HG03175 (cell line): ENCODE measurements at regions not wholly inside any gene's neighbourhood (a gene's known extent, or its start where the extent isn't known, plus 50 kb on each side); places are given as distances from the start of the nearest gene placed in this dataset.
A peak's percentile ranks its signal among the peaks of the same experiment; 100 is the strongest.

Experiments
- ATAC-seq: cut with Tn5 transposase; IDR thresholded peaks from one replicate; pipeline ENCODE4 v1.9.1; 2021; ENCODE audit warnings: mild to moderate bottlenecking, moderate library complexity; ENCODE audit not compliant: unreplicated experiment

DNA sequence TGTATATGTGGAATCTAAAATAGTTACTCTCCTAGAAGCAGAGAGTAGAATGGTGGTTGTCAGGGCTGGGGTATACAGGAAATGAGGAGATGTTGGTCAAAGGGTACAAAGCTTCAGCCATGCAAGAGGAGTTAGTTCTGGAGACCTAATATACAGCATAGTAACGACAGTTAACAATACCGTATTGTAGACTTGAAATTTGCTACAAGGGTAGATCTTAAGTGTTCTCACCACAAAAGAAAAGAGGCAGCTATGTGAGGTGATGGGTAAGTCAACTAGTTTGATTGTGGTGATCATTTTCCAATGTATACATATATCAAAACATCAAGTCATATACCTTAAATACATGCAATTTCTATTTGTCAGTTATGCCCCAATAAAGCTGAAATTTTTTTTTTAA, 98.2 kb upstream of the CYP1B1 start:
- ATAC-seq: no peak

DNA sequence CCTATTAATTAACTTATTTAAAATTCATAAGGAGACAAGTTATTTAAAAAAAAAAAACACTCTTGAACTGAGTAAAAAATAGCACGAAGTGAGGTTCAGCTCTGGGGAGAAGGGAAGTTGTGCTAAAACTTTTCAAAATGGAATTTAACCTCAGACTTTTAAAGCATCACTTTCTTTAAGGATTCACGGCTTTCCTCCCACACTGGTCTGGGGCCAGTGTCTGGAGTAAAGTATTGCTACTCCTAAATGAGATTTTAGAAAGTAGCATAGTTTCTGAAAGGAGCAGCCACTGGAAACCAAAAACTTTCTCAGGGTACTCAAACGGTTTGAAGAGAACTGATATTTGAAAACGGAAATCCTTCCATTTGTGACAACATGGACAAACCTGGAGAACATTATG, 97.7 kb upstream of the CYP1B1 start:
- no peak for ATAC-seq

DNA sequence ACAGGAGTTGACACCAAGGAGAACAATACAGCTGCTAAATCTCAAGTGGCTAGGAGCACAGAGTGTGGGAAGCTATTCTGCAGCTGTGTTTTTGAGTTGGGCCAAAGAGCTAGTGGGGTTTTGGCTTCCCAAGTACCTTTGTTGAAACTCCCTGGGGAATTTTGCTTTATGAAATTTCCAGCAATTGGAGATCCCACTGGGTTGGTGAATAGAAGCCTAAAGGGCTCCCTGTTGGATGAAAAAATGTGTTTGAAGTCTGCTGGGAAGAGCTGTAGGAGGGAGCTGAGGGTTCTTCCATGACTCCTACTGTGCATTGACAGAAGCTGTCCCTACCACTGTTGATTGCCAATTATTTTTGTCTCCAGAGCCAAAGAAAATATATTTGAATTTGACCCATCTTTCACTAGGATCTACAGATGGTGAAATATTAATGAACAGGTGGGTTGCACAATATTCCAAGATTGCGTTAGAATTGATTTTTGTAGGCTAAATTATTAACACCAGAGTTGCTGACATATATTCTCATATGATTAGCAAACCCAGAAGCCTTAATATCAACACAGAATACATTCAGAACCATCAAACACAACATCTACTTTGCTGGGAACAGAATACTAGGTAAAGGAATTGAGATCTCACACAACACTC, 95.4 kb upstream of the CYP1B1 start:
- no peak for ATAC-seq

DNA sequence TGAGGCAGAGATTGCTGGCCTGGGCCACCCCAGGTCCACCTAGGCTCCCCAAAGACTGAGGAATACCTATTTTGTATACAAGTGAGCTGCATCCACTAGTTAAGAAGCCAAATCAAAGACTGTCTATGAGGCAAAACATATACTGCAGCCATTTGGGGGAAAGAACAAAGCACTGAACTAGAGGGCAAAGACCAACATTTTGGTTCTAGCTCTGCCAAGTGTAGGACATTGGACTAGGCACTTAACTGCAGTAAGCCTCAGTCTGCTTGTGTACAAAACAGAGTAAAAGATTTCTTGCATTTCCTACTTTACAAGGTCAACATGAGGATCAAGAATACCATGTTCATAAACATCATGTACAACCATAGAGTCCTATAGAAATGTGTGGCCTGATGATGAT, 94.8 kb upstream of the CYP1B1 start:
- ATAC-seq: no peak

DNA sequence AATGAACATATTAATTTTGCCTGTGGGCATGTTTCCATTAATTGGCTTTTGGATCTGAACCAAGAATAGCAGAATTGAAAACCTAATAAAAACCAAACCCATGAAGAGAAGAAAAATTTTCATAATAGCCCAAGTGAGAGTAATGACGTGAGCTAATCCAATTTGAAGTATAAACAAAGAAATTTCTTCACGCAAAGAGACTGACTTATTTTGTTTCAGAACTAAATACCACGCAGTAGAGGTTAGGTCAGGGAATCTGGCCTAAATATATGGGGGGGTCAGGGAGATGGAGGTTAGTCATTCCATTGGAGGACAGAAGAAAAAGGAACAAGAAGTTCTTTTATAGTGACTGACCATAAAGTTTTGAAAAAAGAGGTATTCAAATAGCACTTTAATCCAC, 94.1 kb upstream of the CYP1B1 start:
- no peak for ATAC-seq

DNA sequence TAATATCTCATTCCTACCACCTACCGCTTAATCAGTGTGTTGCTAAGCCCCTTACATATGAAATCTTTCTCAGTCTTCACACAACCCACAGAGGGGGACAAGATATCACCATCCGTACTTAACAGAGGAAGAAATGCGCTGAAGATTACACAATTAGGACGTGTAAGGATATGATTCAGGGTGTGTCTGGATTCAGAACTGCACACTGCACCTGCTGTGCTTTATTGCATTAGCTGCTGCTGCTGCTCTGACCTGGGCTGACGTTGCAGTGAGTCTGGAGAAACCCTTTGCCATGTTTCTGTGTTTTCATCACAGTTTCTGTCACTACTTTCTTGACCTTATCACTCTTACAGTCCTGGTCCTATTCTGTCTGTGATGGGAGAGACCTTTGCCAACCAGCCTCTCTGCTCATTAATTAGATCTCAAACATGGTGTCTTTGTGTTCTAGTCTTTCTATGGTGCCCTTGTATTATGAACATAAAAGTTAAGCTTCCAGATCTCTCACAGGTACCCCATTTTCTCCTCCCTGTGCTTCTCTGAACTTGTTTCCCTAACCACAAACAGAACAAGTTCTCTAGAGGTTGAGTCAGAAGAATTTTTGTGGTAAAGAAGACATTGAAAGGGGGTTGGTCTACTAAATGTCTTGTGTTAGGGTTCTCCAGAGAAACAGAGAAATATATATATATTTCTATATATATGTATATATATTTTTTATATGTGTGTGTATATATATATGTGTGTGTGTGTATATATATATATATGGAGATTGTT, 92.9 kb upstream of the CYP1B1 start:
- no peak for ATAC-seq

DNA sequence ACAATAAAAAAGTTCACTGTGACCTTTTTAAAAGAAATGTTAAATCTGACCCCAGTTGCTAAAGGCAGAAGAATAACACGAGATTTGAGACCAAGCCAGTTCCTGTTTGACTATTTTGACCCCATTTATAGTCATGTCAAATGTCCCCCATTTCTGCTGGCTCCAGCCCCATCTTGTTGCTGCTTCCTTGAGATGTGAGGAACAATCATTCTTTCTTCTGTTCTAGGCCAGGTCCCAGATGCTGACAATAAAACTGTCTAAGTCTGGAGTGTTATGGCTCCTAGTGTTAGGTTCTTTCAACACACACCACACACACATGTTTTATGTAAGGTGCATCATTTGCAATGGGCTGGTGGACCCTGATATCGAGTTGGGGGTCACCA, 92.0 kb upstream of the CYP1B1 start:
- ATAC-seq: no peak

DNA sequence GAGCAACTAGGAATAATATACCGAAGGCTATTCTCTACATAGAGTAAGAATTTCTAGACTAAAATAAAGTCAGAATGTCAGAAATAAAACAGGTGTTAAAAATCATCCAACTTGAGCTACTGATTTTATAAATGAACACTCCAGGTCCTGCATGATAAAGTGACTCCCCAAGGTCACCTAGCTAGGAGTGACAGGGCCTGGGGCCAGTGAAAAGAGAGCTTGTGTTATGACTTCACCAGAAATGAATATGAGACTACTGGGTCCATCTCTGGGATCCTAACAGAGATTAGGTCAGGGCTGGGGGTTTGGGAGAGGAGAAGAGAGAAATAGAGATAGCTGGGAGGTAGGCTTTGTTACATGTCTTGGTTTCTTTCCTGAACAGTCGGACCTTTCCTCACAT, 89.7 kb upstream of the CYP1B1 start:
- no peak for ATAC-seq

DNA sequence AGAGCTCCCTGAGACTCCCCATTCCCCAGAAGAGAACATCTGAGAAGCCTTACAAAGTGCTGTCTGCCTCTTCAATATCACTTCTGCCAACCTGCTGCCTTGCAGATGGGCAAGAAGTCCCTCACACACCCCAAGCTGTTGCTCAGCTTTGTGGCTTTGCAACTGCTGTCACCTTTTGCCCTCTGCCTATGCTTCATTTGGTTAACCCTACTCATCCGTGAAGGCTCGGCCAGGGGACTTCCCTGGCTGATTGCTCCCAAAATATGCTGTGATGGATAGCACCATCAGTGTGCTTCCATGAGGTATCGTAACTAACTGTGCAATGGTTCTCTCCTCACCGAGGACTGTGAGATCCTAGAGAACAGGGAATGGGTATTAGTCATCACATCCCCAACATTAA, 88.9 kb upstream of the CYP1B1 start:
- ATAC-seq: peak; percentile 80

DNA sequence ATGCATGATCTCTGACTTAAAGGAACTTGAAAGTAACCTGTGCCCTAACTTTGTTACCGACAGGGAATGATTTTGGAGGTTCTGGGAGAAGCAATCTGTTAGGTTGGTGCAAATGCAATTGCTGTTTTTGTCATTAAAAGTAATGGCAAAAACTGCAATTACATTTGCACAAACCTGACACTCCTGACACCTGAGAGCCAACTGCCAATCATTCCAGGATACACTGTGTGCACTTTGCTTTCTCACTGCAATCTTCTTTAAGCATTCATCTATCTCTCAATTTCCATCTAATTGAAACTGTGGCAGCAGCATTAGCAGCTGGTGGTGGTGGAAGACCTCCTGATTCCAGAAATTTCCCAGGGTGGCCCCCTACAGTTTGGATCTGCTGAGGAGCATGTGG, 87.6 kb upstream of the CYP1B1 start:
- ATAC-seq: no peak

DNA sequence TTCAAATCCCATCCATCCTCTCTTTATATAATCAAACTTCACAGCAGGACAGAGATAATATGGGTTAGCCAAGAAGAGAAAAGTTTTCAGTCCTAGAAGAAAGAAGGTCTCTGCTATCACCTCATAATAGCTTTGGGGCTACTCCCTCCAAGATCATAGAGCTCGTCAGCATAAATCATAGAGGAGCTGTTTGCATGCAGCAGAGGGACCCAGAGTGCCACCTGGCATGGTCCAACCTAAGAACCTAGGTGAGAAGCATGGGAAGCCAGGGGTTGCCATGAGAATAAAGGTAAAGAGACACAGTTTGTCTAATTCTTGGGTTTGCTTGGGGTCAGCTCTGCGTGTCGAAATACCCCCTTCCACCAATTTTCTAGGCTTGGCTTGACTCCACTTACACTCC, 87.1 kb upstream of the CYP1B1 start:
- ATAC-seq: no peak

DNA sequence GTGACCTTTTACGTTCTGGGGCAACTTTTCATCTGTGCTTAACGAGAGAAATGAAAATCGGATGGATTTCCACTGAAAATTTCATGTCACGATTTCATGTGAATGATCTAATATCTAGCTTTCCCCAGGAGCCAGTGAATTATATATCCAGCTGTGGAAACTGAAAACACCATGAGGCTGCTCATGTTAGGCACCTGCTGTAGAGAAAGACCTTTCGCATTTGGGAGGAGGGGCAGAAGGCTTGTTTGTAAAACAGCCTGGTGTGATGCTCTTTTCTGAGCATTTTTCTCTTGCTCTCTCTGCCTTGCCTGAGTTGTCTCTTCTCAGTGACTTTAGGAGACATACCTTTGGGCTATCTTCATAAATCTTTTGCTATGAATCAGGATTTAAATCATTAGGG, 84.6 kb upstream of the CYP1B1 start:
- ATAC-seq: no peak

DNA sequence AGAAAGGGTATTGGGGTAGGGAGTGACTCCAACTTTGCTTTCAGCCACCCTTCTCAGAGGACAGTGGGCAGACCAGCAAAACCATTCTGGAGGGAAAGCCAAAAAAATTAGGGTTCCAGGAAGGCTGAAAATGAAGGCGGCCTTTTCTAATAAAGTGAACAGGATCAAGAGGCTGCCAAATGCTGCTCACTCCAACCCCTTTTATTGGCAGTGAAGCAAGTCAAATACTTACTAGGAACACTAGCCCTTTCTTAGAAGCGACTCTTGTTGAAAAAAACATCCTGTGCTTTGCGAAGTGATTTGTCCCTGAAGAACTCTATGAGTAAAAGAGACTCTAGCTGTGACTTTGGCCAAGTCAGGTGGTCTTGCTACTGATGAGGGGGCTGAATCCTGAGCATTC, 83.6 kb upstream of the CYP1B1 start:
- no peak for ATAC-seq

DNA sequence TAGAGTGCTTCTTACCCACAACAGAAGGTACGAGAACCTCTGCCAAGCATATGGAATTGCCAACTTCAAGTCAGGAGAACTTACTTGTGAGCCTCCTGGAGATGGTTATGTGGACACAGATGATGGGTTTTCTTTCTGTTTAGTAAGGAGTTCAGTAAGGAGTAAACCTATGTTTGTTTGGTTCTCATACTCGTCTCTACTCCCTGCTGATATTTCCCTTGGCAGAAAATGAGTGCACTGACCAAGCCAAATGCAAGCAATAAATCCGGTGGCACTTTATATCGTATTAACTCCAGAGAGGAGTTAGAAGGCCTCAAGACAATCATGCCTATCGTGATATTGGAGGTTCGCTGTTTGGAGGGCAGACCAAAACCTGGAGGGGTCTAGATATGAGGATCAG, 83.2 kb upstream of the CYP1B1 start:
- ATAC-seq: no peak

DNA sequence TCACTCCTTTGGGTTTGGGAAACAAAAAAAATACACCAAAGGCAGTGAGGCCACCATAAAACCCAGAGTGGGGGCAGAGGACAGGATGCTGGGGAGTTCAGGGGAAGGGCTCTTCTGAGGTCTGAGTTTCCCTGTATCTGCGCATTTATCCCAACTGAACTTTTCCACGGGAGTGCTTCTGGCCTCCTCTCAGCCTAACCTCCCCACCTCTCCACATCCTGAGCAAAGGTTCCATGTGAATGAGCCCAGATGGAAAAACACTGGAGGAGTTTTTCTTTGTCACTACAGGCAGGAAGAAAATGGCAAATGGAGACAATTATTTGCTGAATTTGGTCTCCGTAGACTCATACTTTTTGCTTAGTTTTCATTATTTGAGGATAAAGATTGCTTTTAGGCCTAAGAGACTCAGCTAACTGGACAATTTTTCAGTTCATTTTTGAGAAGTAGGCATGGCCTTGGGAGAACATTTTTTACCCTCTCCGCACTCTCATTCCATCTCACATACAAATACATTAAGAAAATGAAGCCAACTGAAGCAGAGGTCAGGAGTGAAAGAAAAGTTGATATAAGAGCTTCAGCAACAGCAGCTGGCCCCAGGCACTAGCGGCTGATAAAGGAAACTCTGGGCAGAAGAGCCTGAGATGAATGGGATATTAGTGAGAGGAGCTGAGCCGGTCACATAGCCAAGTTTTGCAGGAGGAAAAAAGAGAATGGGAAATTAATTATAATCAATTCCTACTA, 82.6 kb upstream of the CYP1B1 start:
- ATAC-seq: no peak

DNA sequence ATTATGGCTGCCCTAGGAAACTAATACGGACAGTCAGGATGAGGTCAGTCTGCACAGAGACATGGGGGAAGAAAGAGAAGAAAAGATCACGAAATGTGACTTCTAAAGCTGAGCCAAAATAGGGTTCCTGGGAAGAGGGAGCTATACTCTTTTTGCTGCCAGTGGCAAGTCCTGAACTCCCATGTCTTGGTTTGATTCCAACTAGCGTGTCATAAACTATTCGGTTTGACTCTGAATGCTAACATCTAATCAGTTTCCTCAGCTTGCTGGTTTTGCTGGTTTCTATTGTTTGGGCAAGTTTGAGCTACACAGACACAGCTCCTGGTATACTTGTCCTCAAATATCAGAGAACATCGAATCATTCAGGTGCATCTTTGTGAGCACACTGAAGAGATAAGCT, 80.5 kb upstream of the CYP1B1 start:
- ATAC-seq: no peak

DNA sequence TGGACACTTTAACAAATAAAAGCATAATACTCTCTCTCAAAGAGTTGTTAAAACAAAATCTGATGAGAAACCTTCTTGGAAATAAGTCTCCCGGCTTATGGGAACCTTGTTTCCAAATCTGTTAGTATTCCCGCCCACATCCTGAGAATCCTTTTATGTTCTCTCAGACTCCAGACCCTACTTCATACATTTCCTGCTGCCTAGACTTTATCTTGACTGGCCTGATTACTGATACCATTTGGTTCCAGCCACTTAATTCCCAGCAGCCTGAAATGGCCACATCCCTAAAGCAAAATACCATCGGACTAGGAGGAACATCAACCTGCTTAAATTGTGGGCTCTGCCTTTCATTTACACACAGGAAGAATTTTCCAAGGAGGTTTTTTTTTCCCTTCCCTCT, 79.1 kb upstream of the CYP1B1 start:
- no peak for ATAC-seq

DNA sequence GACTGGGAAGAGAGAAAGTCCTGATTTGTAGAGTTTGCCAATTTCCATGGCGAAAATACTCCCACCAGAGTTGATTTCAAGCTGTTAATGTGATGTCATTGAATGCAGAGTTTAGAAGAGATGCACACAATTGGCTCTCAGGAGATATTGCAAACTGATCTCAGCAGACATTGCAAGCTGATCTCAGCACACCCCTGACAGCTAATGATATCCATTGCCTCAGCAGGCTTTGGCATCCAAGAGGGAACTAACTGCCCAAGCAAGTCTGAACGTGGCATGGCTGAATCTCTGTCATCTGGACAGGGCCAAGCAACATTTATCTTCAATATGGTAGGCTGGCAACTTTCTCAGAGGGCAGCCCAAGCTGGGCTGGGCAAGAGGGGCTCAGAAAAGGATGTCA, 78.4 kb upstream of the CYP1B1 start:
- ATAC-seq: no peak

DNA sequence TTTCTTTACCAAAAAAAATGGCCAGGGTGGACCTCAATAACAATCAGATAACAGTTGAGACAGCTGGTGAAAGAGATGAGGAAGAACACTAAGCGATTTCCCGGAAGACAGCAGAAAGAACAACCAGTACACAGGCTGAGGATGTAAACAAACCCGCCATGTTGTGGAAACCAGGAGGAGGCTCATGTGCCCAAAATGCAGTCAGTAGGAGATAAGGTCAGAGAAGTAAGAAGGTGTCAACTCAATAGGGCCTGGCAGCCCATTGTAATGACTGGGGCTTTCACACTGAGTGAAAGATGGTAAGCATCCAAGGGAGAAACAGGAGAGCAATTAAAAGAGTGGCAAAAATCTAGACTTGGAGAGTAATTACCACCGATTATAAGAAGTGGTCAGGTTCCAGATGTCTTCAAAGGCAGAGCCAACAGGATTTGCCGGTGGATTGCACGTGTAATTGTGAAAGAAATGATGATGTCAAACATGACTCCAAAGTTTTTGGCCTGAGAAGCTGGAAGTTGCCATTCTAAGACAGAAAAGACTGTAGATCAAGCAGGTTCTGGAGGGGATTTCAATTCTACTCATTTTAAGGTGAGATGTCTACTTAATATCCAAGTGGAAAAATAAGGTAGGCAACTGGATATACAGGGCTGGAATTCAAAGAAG, 77.7 kb upstream of the CYP1B1 start:
- no peak for ATAC-seq

DNA sequence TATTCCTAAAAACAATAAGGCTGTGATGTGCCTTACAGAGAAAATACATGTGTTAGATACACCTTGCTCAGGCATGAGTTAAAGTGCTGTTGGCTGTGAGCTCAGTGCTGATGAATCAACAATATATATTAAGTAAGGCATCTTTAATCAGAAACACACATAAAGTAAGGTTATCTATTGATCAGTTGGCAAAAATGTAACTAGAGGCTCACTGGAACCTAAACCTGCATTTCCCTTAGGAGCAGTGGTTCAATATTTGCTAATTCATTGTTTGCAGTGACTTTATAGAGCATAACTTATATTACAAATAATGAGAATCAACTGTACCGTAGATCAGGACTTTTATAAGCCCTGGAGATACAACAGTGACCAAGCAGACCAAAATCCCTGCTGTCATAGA, 77.0 kb upstream of the CYP1B1 start:
- ATAC-seq: no peak

DNA sequence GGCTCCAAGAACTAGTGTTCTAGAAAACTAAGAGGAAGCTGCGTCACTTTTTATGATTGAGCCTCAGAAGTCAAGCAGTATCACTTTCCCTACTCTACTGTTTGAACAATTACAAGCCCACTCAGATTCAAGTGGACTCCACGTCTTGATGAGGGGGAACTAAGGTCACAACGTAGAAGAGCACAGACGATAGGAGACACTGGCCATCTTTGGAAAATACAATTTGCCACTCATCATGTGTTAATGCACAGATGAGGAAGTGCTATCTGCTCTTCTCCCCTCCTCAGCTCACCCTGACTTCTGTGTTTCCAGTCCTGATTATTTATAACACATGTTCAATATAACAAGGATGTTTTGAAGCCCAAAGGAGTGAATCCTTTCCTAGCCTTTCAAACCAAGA, 76.1 kb upstream of the CYP1B1 start:
- ATAC-seq: no peak

DNA sequence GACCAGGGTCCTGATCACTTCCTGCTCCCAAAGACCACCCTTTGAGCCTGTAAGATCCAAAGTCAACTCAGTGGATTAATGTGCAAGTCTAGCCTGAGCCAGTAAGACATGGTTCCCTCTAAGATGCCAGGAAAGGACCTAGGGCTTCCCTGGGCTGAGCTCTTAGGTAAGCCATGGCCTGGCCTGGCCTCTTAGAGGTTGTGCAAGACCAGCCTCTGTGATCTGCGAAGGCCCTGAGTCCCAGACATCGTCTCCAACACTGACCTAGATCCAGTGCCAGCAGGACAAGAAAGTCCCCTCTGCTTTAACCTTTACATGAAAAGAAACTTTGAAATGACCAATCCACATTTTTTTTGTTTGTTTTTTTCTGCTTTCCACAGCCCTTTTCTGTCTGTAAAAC, 73.6 kb upstream of the CYP1B1 start:
- ATAC-seq: no peak
